Stomach (tissue), 8 donors: ENCODE measurements at regions not wholly inside any gene's neighbourhood (a gene's known extent, or its start where the extent isn't known, plus 50 kb on each side); places are given as distances from the start of the nearest gene placed in this dataset.

ENCODE experiments used
- DNase-seq, 2 donors: peaks; one replicate each; pipeline versions ENCODE4 v3.0.0 to v3.0.0-alpha.2; 2013 to 2019
- H3K27ac ChIP-seq, 5 donors: fragments of 200-600 bp in 4 of 5; sonication (generic) in 4 of 5; one replicate each; pipeline ENCODE4 v1.5.1; 2013 to 2019; ENCODE audit warnings: mild to moderate bottlenecking in 1 of 5, moderate library complexity in 1 of 5
- H3K27me3 ChIP-seq, 3 donors: fragments of 200-600 bp; sonication (generic); one replicate each; pipeline ENCODE4 v1.5.1; 2017 to 2019; ENCODE audit warnings: mixed run types in 1 of 3
- H3K36me3 ChIP-seq, 4 donors: fragments of 200-600 bp; sonication (generic); 1 replicate in 3 of 4; 2 replicates in 1 of 4; pipeline ENCODE4 v1.5.1; 2016 to 2019
- H3K4me1 ChIP-seq, 4 donors: fragments of 200-600 bp; sonication (generic); one replicate each; pipeline ENCODE4 v1.5.1; 2016 to 2019
- H3K4me3 ChIP-seq, 4 donors: fragments of 200-600 bp; sonication (generic) in 3 of 4; one replicate each; pipeline ENCODE4 v1.5.1; 2016 to 2019; ENCODE audit warnings: mild to moderate bottlenecking in 1 of 4
- H3K9me3 ChIP-seq, 4 donors: fragments of 200-600 bp; sonication (generic); one replicate each; pipeline ENCODE4 v1.5.1; 2016 to 2019
- EP300 ChIP-seq: sonication (generic); formaldehyde crosslinking; IDR thresholded peaks from one replicate; pipeline ENCODE4 v1.6.1; 2017; ENCODE audit warnings: antibody characterized with exemption
- POLR2A ChIP-seq, 4 donors: fragments of 450-650 bp; IDR thresholded peaks; one replicate each; pipeline ENCODE4 v1.6.1; 2016; ENCODE audit warnings: antibody characterized with exemption in 4 of 4, control low read depth in 2 of 4, mild to moderate bottlenecking in 1 of 4, moderate library complexity in 1 of 4
- POLR2AphosphoS5 ChIP-seq, 3 donors: sonication (generic); formaldehyde crosslinking; IDR thresholded peaks; one replicate each; pipeline ENCODE4 v1.6.1; 2016; ENCODE audit warnings: antibody characterized with exemption in 3 of 3
- WGBS, 5 donors: extraction: QIAGEN DNeasy Blood & Tissue Kit in 3 of 5; methylation state at CpG; one replicate each; pipeline versions ENCODE4 v1.1.5 to v1.1.7; 2013 to 2018; 5-methylcytosine and 5-hydroxymethylcytosine counted together
- intact Hi-C: fragments of 100-400 bp; cut with DNase I; formaldehyde crosslinking; loops from one replicate; pipeline ENCODE4 v1.15.1; 2023; ENCODE audit warnings: low total_unique reads
- TF ChIP-seq, protein P1 (sequence below), 7 experiments: fragments of 450-650 bp in 4 of 7; fragments of 200-600 bp in 3 of 7; sonication (generic) in 3 of 7; IDR thresholded peaks; one replicate each; pipeline ENCODE4 v1.5.1; 2016 to 2019; ENCODE audit warnings: antibody characterized with exemption in 7 of 7, control low read depth in 2 of 7, mild to moderate bottlenecking in 1 of 7
- donor health status: healthy with polysubstance abuse.
- donor health status: Bipolar disorder and iron deficiency.
- donor health status: healthy.

GRCh38 chr4:125546272-125546671 lies 231.5 kb downstream of the FAT4 start:
- DNase-seq = no peak
- no peak for TF ChIP-seq EP300
- no peak for TF ChIP-seq POLR2A (IDR thresholded peaks at IDR 0.05)
- TF ChIP-seq, protein P1, sequence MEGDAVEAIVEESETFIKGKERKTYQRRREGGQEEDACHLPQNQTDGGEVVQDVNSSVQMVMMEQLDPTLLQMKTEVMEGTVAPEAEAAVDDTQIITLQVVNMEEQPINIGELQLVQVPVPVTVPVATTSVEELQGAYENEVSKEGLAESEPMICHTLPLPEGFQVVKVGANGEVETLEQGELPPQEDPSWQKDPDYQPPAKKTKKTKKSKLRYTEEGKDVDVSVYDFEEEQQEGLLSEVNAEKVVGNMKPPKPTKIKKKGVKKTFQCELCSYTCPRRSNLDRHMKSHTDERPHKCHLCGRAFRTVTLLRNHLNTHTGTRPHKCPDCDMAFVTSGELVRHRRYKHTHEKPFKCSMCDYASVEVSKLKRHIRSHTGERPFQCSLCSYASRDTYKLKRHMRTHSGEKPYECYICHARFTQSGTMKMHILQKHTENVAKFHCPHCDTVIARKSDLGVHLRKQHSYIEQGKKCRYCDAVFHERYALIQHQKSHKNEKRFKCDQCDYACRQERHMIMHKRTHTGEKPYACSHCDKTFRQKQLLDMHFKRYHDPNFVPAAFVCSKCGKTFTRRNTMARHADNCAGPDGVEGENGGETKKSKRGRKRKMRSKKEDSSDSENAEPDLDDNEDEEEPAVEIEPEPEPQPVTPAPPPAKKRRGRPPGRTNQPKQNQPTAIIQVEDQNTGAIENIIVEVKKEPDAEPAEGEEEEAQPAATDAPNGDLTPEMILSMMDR (IDR thresholded peaks at IDR 0.05) = no peak
- TF ChIP-seq POLR2AphosphoS5 (IDR thresholded peaks at IDR 0.05) = no peak
- Histone ChIP-seq H3K27me3 (no peaks in the 10 kb centered on the region), H3K4me3 (no peak overlapping the region), H3K27ac (no peak overlapping the region), H3K36me3 (no peaks in the 10 kb centered on the region), H3K4me1 (no peaks in the 10 kb centered on the region), H3K9me3 (peaks cover 0 to 8% (median 0%) of the 10 kb centered on the region in 4 donors)
- intact Hi-C loops = no loop called here
- WGBS, 5 donors = 93 to 95% (median 93%) methylated on average over 11 to 15 of the region's 15 CpGs

- Histone ChIP-seq H3K27ac (no peak overlapping the region), H3K4me1 (no peaks in the 10 kb centered on the region), H3K9me3 (peaks cover 0 to 8% (median 0%) of the 10 kb centered on the region in 4 donors), H3K4me3 (no peak overlapping the region), H3K27me3 (no peaks in the 10 kb centered on the region), H3K36me3 (no peaks in the 10 kb centered on the region)
- TF ChIP-seq EP300 (no peak), POLR2AphosphoS5 (IDR thresholded peaks at IDR 0.05) (no peak), POLR2A (IDR thresholded peaks at IDR 0.05) (no peak)
- TF ChIP-seq, protein P1 (IDR thresholded peaks at IDR 0.05) = no peak
- peak in 1 of 2 donors; percentile 59 for DNase-seq
- 65 to 77% (median 75%) methylated on average over 4 of the region's 4 CpGs for WGBS, 5 donors
- intact Hi-C loops = no loop called here
Observed at GRCh38 chr4:125547836-125548235, 233.1 kb downstream of the FAT4 start.

DNA sequence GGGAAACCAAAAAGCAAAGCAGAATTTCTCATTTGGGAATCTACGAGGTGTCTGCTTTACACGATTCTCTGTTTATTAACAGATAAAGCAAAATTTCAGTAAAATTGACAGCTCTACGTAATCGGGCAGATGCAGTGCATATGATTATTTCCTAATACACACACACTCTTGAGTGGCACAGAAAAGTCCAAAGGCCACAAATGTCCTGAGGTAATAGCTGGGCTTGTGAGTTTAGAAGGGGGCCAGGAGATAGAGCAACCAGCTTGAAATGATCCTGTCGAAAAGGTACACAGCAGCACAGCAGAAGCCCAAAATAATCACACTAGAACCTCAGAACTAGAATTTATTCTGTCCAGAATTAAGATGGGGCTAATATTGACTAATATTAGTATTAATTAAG lies 236.0 kb downstream of the FAT4 start:
- H3K27me3 ChIP-seq = no peaks in the 10 kb centered on the region
- no peak for DNase-seq
- intact Hi-C loops = no loop called here
- H3K4me3 ChIP-seq = no peak overlapping the region
- no peak overlapping the region for H3K27ac ChIP-seq
- H3K4me1 ChIP-seq = no peaks in the 10 kb centered on the region
- H3K9me3 ChIP-seq = peaks cover 0 to 8% (median 0%) of the 10 kb centered on the region in 4 donors
- no peaks in the 10 kb centered on the region for H3K36me3 ChIP-seq
- TF ChIP-seq POLR2AphosphoS5 (IDR thresholded peaks at IDR 0.05) = no peak
- TF ChIP-seq, protein P1 (IDR thresholded peaks at IDR 0.05) = no peak
- TF ChIP-seq EP300 = no peak
- TF ChIP-seq POLR2A (IDR thresholded peaks at IDR 0.05) = no peak
- 66 to 80% (median 70%) methylated on average over 5 of the region's 5 CpGs for WGBS, 5 donors

DNA sequence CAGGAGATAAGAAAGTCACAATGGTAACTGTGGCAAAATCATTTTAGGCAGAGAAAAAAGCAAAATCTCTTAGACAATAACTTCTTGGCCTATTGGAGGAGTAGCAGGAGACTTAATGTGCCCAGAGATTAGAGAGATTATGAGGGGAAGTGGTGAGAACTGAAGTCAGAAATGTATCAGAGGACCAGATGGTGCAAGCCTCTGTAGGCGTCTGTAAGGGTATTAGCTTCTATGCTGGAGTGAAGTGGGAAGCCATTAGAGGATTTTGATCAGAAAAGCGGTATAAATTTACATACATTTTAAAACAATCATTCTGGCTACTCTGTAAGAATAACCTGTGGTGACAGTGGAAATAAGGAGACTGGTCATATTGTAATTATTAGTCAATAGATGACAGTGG lies 236.7 kb downstream of the FAT4 start:
- no peak for DNase-seq
- H3K9me3 ChIP-seq = peaks cover 0 to 10% (median 3%) of the 10 kb centered on the region in 4 donors
- H3K27ac ChIP-seq = no peak overlapping the region
- H3K4me1 ChIP-seq = no peaks in the 10 kb centered on the region
- H3K4me3 ChIP-seq = no peak overlapping the region
- TF ChIP-seq POLR2AphosphoS5 (IDR thresholded peaks at IDR 0.05) = no peak
- TF ChIP-seq EP300 = no peak
- H3K36me3 ChIP-seq = no peaks in the 10 kb centered on the region
- H3K27me3 ChIP-seq = no peaks in the 10 kb centered on the region
- WGBS, 5 donors = 83 to 89% (median 86%) methylated on average over 2 of the region's 2 CpGs
- intact Hi-C loops = no loop called here

DNA sequence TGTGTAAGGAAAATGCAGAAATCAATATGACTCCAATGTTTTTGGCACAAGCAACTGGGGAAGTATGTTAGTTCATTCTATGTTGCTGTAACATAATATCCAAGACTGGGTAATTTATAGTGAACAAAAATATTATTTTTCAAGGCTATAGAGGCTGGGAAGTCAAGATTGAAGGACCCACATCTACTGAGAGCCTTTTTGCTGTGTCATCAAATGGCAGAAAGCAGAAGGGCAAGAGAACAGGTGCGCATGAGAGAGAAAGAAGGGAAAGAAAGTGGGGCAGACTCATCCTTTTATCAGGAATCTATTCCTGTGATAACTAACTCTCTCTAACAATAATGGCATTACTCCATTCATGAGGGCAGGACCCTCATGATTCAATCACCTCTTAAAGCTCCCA lies 237.2 kb downstream of the FAT4 start:
- peaks cover 0 to 10% (median 5%) of the 10 kb centered on the region in 4 donors for H3K9me3 ChIP-seq
- no peaks in the 10 kb centered on the region for H3K4me1 ChIP-seq
- no peak overlapping the region for H3K4me3 ChIP-seq
- no peak overlapping the region for H3K27ac ChIP-seq
- intact Hi-C loops = no loop called here
- no peaks in the 10 kb centered on the region for H3K27me3 ChIP-seq
- H3K36me3 ChIP-seq = no peaks in the 10 kb centered on the region
- TF ChIP-seq POLR2AphosphoS5 (IDR thresholded peaks at IDR 0.05) (no peak), POLR2A (IDR thresholded peaks at IDR 0.05) (no peak), EP300 (no peak)
- TF ChIP-seq, protein P1 (IDR thresholded peaks at IDR 0.05) = no peak
- 90 to 100% (median 100%) methylated on average over 1 of the region's 1 CpG for WGBS, 5 donors
- DNase-seq = no peak
